Liver (tissue), 8 donors: ENCODE measurements at regions not wholly inside any gene's neighbourhood (a gene's known extent, or its start where the extent isn't known, plus 50 kb on each side); places are given as distances from the start of the nearest gene placed in this dataset.

Experiments
- DNase-seq: peaks from one replicate; pipeline ENCODE4 v3.0.0-alpha.2; 2017; ENCODE audit warnings: low spot score
- H3K27ac ChIP-seq, 2 donors: one replicate each; pipeline ENCODE4 v1.7.0; 2013; ENCODE audit warnings: inconsistent platforms in 2 of 2, low read length in 2 of 2, control low read depth in 1 of 2, low read depth in 1 of 2, mild to moderate bottlenecking in 1 of 2
- H3K27me3 ChIP-seq, 4 donors: one replicate each; pipeline versions ENCODE4 v1.6.1 to v1.7.0; 2013; ENCODE audit warnings: low read length in 3 of 4, inconsistent platforms in 1 of 4, mild to moderate bottlenecking in 1 of 4, moderate library complexity in 1 of 4; ENCODE audit not compliant: control insufficient read depth in 4 of 4, insufficient read depth in 4 of 4
- H3K36me3 ChIP-seq, 4 donors: one replicate each; pipeline versions ENCODE4 v1.6.1 to v1.7.0; 2013; ENCODE audit warnings: low read length in 3 of 4, mild to moderate bottlenecking in 3 of 4, low read depth in 1 of 4, moderate library complexity in 1 of 4; ENCODE audit not compliant: control insufficient read depth in 4 of 4, insufficient read depth in 3 of 4
- H3K4me1 ChIP-seq, 4 donors: one replicate each; pipeline versions ENCODE4 v1.6.1 to v1.7.0; 2013; ENCODE audit warnings: low read length in 3 of 4, mild to moderate bottlenecking in 3 of 4, moderate library complexity in 1 of 4; ENCODE audit not compliant: control insufficient read depth in 4 of 4, insufficient read depth in 4 of 4
- H3K4me3 ChIP-seq, 3 donors: one replicate each; pipeline versions ENCODE4 v1.6.1 to v1.7.0; 2013; ENCODE audit warnings: low read length in 3 of 3, control low read depth in 1 of 3, low read depth in 1 of 3, mild to moderate bottlenecking in 1 of 3
- H3K9ac ChIP-seq, 2 donors: one replicate each; pipeline ENCODE4 v1.7.0; 2013; ENCODE audit warnings: low read length in 2 of 2, mild to moderate bottlenecking in 2 of 2, moderate library complexity in 2 of 2, control low read depth in 1 of 2, low read depth in 1 of 2
- H3K9me3 ChIP-seq, 4 donors: one replicate each; pipeline versions ENCODE4 v1.6.1 to v1.7.0; 2013; ENCODE audit warnings: low read length in 3 of 4; ENCODE audit not compliant: control insufficient read depth in 4 of 4
- ATF3 ChIP-seq: IDR thresholded peaks from 2 replicates; pipeline ENCODE4 v1.6.1; 2016; ENCODE audit warnings: antibody characterized with exemption
- CTCF ChIP-seq: fragments of 150-350 bp; IDR thresholded peaks from 2 replicates; pipeline ENCODE4 v1.5.1; 2017; ENCODE audit warnings: improper control_type of control experiment, low read depth, low read length; ENCODE audit not compliant: missing input control
- FOXA1 ChIP-seq: IDR thresholded peaks from 2 replicates; pipeline ENCODE4 v1.6.1; 2016; ENCODE audit warnings: antibody characterized with exemption
- FOXA2 ChIP-seq: IDR thresholded peaks from 2 replicates; pipeline ENCODE4 v1.6.1; 2016; ENCODE audit warnings: antibody characterized with exemption
- GABPA ChIP-seq, 2 donors: IDR thresholded peaks in 1 of 2; conservative IDR thresholded peaks in 1 of 2; 2 replicates each; pipeline ENCODE4 v1.6.1; 2016; ENCODE audit warnings: antibody characterized with exemption in 2 of 2, mild to moderate bottlenecking in 1 of 2, moderate library complexity in 1 of 2
- HNF4A ChIP-seq, 2 donors: conservative IDR thresholded peaks; 2 replicates each; pipeline ENCODE4 v1.6.1; 2016; ENCODE audit warnings: antibody characterized with exemption in 2 of 2, mild to moderate bottlenecking in 2 of 2
- HNF4G ChIP-seq: IDR thresholded peaks from 2 replicates; pipeline ENCODE4 v1.6.1; 2016; ENCODE audit warnings: antibody characterized with exemption
- JUND ChIP-seq, 2 donors: IDR thresholded peaks; 2 replicates each; pipeline ENCODE4 v1.6.1; 2016; ENCODE audit warnings: antibody characterized with exemption in 2 of 2
- MAX ChIP-seq: IDR thresholded peaks from 2 replicates; pipeline ENCODE4 v1.6.1; 2016; ENCODE audit warnings: antibody characterized with exemption
- REST ChIP-seq: IDR thresholded peaks from 2 replicates; pipeline ENCODE4 v1.6.1; 2016; ENCODE audit warnings: antibody characterized with exemption, mild to moderate bottlenecking
- RXRA ChIP-seq, 2 donors: IDR thresholded peaks; 2 replicates each; pipeline ENCODE4 v1.6.1; 2017 to 2018; ENCODE audit warnings: antibody characterized with exemption in 2 of 2, mild to moderate bottlenecking in 1 of 2
- TAF1 ChIP-seq: conservative IDR thresholded peaks from 2 replicates; pipeline ENCODE4 v1.6.1; 2016; ENCODE audit warnings: antibody characterized with exemption, mild to moderate bottlenecking
- YY1 ChIP-seq: IDR thresholded peaks from 2 replicates; pipeline ENCODE4 v1.6.1; 2016; ENCODE audit warnings: antibody characterized with exemption, mild to moderate bottlenecking
- ZBTB33 ChIP-seq: IDR thresholded peaks from 2 replicates; pipeline ENCODE4 v1.6.1; 2016; ENCODE audit warnings: antibody characterized with exemption
- WGBS: extraction: QIAGEN DNeasy Blood & Tissue Kit; methylation state at CpG from one replicate; pipeline ENCODE4 v1.1.7; 2013; 5-methylcytosine and 5-hydroxymethylcytosine counted together
- donor health status: healthy.
- donor health status: healthy.
- donor health status: healthy.
- donor health status: healthy.
- donor health status: healthy.

- H3K9me3 ChIP-seq, result no peaks in the 10 kb centered on the region
- H3K27me3 ChIP-seq, result no peaks in the 10 kb centered on the region
- 97% methylated on average over 5 of the region's 5 CpGs for WGBS
- no peak overlapping the region for H3K9ac ChIP-seq
- TF ChIP-seq CTCF (no peak), GABPA (IDR thresholded peaks at IDR 0.05 in 1 of 2, conservative IDR thresholded peaks at IDR 0.05 in 1 of 2) (no peak), FOXA1 (no peak), YY1 (no peak), RXRA (IDR thresholded peaks at IDR 0.05) (no peak)
- no peaks in the 10 kb centered on the region for H3K36me3 ChIP-seq
- no peaks in the 10 kb centered on the region for H3K4me1 ChIP-seq
- DNase-seq, result no peak
- no peak overlapping the region for H3K27ac ChIP-seq
- no peak overlapping the region for H3K4me3 ChIP-seq
Observed at GRCh38 chr13:40192452-40192851, 474.0 kb downstream of the FOXO1 start.

GRCh38 chr13:40192858-40193257 lies 473.6 kb downstream of the FOXO1 start:
- Histone ChIP-seq H3K27ac (no peak overlapping the region), H3K27me3 (no peaks in the 10 kb centered on the region), H3K36me3 (no peaks in the 10 kb centered on the region), H3K9me3 (no peaks in the 10 kb centered on the region), H3K4me1 (no peaks in the 10 kb centered on the region), H3K4me3 (no peak overlapping the region), H3K9ac (no peak overlapping the region)
- WGBS, result 87% methylated on average over 7 of the region's 7 CpGs
- TF ChIP-seq ZBTB33 (no peak), HNF4G (no peak), MAX (no peak), CTCF (no peak), REST (no peak), ATF3 (no peak), TAF1 (no peak), JUND (IDR thresholded peaks at IDR 0.05) (no peak), GABPA (IDR thresholded peaks at IDR 0.05 in 1 of 2, conservative IDR thresholded peaks at IDR 0.05 in 1 of 2) (no peak), YY1 (no peak), FOXA1 (no peak), HNF4A (conservative IDR thresholded peaks at IDR 0.05) (no peak), FOXA2 (no peak), RXRA (IDR thresholded peaks at IDR 0.05) (no peak)
- no peak for DNase-seq
